ENCODE measurements at regions not wholly inside any gene's neighbourhood (a gene's known extent, or its start where the extent isn't known, plus 50 kb on each side); places are given as distances from the start of the nearest gene placed in this dataset.

DNA sequence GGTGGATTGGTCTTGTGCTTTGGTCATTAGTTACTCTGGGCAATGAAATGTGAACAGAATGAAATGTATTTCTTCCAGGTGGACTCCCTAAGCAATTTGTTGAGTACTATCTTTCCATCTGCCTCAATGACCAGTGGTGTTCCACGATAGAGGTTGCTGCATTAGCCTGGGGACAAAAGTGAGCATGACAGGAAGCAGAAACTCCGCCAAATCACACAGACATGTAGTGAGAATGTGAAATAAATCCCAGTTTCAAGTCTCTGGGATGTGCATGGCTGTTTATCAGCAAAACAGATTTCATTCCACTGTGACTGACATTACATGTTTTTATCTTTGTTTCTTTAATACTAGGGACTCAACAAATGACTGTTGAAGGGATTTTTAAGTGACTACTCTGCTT, 63.3 kb upstream of the DCBLD2 start:
- DNase-seq (ENCODE audit: low read depth in 2 of 2): no peak

DNA sequence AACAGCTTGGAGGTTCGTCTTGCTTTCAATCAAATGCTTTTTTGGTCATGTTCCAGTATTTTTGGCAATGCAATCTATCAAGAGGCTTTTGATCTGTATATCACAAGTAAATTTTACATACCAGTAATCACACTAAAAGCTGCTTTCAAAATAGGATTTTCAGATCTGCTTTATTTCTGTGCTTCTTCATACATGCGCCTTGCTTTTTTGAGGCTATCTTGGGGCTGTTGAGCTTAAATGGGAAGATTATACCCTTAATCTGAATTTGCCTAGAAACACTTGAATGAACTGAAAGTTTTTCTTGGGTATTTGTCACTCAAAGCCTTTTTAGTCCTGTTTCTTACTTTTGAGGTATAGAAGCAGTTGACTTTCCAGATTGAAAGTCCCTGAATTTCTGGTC, 62.1 kb upstream of the DCBLD2 start:
- DNase-seq (ENCODE audit: low read depth in 2 of 2): no peak

- no peak for DNase-seq (ENCODE audit: low read depth in 2 of 2)
These were observed 61.5 kb upstream of the DCBLD2 start for GRCh38 chr3:98962951-98963350.

DNA sequence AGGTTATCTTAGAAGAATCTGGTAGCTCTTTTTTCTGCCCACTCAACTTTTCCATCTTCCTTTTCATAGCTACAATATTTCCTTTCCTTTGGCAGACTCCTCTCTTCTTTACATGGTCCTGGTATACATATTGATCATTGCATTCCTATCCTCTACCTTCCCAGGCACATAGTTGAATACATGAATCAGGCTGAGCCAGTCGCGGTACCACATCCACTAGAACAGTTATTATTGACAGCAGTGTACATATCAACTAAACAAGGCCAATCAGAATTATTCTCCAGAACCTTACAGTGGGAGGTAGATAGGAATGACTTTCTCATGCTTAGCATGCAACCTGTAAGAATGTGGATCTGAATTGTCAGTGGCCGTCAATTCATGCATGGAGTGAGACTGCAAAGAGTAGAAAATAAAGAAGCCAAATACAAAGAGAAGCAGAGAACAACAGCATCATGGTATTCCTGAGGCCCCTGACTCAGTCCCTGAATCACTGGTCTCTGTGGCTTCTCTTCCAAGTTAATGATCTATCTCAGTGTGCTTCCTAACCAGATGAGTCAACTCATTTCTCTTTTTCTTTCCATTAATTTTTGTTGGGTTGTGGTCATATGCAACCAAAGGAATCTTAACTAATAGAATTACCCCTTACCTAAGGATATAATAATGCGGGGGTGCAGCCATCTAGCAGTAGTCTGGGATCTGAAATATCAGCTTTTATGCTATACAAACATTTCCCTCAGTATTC, 60.9 kb upstream of the DCBLD2 start:
- DNase-seq (ENCODE audit: low read depth in 2 of 2): no peak

- no peak for DNase-seq (ENCODE audit: low read depth in 2 of 2)
These were observed 60.0 kb upstream of the DCBLD2 start for GRCh38 chr3:98961161-98962155.

DNA sequence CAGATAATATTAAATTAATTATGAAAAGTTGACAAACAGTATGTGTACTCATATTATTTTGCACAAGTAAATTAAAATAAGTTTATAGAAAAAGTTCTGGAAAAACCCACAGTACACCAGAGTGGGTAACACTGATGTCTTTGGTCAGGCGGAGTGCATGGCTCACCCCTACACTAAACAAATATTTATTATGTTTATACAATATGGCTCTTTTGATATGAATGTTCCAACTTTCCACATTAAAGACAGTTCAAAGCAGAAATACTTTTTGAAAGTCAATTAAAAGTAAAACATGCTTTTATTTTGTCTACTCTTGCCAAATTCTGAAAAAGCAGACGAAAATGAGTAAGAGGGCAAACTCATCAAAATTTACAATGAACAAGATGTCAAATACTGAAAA, 56.2 kb upstream of the DCBLD2 start:
- DNase-seq (ENCODE audit: low read depth in 2 of 2): no peak

DNA sequence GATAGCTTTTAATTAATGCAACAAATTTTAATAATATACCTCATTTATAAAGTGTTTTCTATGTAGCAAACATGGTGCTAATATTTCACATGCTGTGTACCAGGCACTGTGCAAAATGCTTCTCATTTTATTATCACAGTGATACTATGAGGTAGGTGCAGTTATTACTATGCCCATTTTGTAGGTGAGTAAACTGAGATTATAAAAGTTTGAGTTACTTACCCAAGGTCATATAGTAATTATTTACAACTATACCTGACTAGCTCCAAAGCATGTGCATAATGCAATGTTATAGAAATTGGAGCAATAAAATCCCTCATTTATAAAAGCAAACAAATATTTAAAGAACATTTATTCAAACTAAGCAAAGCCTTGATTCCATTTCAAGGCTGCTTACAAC, 54.5 kb upstream of the DCBLD2 start:
- DNase-seq (ENCODE audit: low read depth in 2 of 2): no peak

DNA sequence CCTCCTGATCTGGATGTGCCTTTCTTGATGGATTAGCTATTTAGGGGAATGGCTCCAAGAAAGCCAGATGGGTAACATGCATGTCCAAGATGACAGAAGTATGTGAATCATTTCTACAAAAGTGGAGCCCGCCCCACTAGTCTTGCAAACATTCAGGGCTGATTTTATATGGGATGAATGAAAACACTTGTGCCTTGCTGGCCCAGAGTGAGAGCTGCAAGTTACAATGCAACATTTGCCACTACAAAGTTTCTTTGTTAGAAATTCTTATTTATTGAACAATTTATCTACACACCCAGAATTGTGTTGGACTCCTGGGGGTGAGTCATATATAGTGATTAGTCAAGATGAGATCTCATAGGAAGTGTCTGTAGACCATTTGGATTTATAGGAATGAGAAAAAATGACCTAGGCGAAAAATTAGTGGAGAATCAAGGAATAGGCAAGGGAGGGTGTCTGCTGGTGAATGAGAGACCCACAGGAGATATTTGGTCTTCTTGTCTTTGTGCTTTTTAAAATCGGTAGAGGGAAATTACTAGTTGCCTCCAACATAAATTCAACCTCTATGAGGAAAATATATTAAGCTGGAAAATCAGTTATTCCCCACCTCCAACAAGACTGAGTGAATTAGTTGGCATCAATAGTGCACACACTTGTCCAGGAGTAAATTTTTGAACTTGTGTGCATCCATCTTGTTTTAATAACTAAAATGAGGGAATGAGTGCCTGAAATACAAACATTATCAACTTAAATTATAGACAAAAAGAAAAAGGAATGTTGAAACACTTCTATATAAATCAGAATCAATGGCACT, 53.5 kb upstream of the DCBLD2 start:
- DNase-seq (ENCODE audit: low read depth in 2 of 2): no peak

DNA sequence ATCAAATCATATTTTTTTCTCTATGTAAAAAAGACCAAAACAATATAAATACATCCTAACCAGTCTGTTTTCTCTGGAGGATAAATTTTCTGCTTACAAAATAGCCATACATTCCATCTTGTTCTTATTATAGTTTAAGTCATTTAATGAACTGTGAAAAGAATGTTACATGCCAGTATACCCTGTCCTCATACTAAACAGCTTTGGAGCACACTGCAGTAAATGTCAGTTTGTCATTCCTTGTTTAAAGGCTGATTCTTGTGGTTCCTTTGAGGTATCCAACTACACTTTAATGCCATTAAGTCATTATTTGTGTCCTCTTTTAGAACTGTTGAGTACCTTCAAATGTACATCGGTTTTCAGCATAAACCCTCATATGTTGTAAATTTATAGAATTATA, 52.7 kb upstream of the DCBLD2 start:
- no peak for DNase-seq (ENCODE audit: low read depth in 2 of 2)

DNA sequence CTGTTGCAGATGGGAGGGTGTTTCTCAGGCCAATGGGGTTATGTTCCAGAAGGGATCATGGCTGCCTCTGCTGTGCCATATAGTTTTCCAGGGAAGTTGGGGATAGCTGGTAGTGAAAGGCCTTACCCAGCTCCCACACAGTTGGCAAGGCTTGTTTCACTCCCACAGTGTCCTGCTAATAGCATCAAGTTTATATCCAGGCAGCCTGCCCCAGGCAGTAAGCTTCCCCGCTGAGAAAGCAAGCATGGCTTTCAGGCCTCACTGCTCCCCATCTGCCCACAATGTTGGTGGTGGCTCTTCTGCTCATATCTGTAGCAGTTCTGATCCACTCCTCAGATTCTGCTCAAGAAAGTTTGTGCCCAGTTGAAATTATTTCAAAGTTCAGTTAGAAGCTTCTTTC, 50.9 kb upstream of the DCBLD2 start:
- no peak for DNase-seq (ENCODE audit: low read depth in 2 of 2)

Measured in stimulated activated CD8-positive, alpha-beta memory T cell treated with anti-CD3 and anti-CD28 coated beads, Interleukin-15, amount 100 ng/mL, for 48 hours (primary cell).